ENCODE measurements at regions not wholly inside any gene's neighbourhood (a gene's known extent, or its start where the extent isn't known, plus 50 kb on each side); places are given as distances from the start of the nearest gene placed in this dataset.
A peak's percentile ranks its signal among the peaks of the same experiment; 100 is the strongest.

DNA sequence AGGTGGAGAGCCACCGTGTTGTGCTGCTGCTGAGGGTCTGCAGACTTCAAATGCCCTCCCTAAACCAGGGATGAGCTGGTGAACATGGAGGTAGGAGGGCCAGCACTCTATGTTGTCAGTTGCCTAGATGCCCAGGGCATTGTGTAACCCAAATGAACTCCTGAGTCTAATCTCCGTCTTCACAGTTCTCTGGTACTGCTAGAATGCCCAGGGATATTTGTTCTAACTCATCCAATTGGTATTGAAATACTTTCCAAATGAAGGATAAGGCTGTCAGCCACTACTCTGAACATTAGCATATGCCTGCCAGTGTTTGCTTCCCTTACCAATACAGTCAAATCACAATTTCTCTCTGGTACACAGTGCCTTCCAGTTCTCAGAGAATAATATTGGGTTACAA, 492.6 kb downstream of the SLC4A3 start:
- DNase-seq (ENCODE audit: low spot score), result no peak

DNA sequence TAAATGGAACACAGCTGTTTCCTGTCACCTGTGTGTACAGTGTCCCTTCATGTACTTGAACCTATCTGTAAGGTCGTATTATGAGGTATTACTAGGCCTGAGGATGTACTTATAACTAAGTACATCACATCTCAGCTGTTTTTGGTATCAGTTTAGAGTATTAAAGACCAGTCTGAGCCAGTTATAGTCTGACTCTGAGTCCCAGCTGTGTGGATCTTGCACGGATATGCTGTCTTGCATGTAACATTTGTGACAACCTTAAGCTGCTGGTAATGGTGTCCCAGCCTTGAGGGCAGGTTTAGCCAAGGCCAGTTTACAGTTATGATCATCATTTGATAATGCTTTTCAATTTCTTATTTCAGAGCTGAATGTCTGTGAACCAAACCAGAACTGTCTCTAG, 496.3 kb downstream of the SLC4A3 start:
- no peak for DNase-seq (ENCODE audit: low spot score)

- DNase-seq (ENCODE audit: low spot score), result no peak
Measured at GRCh38 chr2:220125551-220125950, 498.1 kb downstream of the SLC4A3 start.

GRCh38 chr2:220127311-220127710, 499.9 kb downstream of the SLC4A3 start:
- no peak for DNase-seq (ENCODE audit: low spot score)

GRCh38 chr2:220127876-220128275, 500.4 kb downstream of the SLC4A3 start:
- DNase-seq (ENCODE audit: low spot score), result peak; percentile 29

DNA sequence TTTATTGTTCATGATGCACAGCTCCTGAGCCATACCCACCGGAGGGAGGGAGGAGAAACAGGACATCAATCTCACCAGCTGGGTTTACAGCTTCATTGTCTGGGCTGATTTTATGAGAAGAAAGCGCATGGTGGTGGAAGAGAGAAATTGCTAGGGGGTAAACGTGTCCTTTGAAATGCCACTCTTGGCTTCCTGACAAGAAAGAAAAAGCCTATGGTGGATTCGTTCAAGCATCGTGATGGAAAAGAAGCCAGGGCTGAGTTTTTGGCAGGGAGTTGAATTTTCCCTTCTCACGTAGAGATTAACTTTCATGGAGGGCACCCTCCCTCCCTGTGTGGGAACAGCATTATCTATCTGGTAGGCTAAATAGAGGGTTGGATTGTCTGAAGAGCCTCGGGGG, 502.0 kb downstream of the SLC4A3 start:
- peak; percentile 28 for DNase-seq (ENCODE audit: low spot score)

- DNase-seq (ENCODE audit: low spot score), result no peak
Measured at GRCh38 chr2:220134756-220135534, 507.5 kb downstream of the SLC4A3 start.

DNA sequence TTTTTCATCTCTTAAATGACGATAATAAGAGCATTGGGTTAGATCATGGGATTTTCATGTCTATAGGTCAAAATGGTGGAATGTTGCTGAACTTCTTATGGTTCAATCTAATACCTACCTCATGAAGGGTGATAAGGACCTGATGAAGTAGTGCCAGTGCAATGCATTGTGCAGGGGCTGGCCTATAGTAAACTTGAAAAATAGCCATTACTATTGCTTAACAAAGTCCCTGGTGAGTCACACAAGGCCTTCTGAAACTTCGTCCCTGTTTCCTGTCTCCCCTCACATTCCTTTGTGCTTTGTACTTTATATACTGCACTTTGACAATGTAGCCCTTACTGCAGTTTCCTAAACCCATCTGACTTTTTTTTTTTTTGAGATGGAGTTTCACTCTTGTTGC, 515.9 kb downstream of the SLC4A3 start:
- DNase-seq (ENCODE audit: low spot score), result peak; percentile 35

DNA sequence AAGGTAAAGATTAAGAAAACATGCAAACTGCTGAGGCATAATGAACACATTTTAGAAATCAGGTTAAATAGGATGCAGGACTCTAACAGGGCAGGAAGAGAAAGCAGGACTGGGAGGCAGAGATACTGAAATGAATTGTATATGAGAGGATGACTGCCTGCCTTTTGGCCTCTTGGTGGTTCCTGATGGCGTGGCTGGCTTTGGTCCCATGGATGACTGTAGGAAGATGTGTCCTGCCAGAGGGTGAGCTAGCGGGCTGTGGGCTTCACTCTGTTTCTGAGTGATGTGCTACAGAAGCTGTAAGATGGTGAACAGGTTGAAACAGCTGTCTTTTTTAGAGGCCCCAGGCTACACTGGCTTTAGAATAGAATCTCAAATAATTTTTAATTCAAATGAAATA, 517.0 kb downstream of the SLC4A3 start:
- DNase-seq (ENCODE audit: low spot score), result no peak

GRCh38 chr2:220147161-220148038, 520.0 kb downstream of the SLC4A3 start:
- no peak for DNase-seq (ENCODE audit: low spot score)

DNA sequence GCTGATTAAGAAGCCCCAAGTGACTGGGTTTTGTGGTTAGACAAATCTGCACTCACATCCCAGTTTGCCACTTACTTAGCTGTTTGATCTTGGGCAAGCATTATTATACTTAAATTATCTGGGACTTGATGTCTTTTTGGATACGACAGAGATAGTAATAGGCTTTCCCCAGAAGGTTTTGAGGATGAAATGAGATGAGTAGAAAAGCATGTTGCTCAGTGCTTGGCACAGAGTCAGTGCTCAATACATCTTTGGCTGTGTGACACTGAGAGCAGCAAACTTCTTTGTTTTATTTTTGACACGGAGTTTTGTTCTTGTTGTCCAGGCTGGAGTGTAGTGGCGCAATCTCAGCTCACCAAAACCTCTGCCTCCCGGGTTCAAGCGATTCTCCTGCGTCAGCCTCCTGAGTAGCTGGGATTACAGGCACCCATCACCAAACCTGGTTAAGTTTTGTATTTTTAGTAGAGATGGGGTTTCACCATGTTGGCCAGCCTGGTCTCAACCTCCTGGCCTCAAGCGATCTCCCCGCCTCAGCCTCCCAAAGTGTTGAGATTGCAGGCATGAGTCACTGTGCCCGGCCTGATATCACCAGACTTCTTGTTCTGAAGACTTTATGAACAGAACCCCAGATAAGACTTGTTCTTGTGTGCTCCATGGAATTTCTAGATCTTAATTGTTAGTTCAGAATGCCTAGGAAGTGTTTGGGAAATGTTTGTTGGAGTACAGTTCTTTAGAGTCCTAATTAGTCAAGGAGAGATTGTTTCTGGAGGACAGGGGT, 521.2 kb downstream of the SLC4A3 start:
- no peak for DNase-seq (ENCODE audit: low spot score)

DNA sequence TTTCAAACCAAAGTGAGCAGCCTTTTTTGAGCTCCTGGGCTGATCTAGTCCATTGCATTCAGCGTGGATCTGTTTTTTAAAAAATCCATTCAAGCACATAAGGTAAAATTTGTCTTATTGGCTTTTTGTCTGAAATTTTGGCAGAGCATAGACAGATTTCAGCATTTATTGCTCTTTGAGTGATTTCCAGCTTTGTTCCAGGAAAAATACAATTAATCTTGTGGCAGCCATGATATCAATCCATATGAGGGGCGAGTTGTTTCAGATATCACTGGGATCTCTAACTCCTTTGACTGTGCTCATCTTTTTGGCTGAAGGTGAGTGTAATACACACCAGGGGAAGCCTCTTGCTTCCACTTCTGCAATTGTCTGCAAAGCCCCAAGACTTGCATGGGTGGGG, 523.9 kb downstream of the SLC4A3 start:
- DNase-seq (ENCODE audit: low spot score), result no peak

DNA sequence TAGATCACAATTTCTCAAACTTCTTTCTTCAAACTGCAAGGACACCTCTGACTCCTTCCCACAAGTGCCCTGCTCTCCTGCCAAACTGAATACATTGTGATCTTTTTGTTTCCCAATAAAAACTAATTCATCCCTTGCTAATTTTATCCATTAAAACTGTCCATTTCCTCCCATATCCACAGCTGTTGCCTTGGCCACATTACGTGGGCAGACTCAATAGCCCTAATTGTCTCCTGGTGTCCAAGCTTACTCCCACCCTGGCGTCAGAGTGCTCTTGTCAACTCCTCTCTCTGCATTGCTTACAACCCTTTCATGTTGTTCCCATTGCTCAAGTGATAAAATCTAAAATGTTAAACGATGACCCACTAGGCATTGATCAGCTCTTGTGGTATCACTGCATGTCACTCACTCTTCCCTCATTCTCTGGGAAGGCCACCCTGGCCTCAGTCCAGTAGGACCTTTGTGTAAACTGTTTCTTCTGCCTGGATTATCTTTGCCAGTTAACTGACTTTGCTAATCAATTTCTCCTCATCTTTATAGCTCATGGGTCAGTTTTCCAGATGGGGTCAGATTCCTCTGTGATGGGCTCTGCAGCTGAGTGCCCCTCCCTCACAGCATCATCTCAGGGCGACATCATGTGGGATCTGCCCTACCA, 525.0 kb downstream of the SLC4A3 start:
- peak; percentile 40 for DNase-seq (ENCODE audit: low spot score)

- no peak for DNase-seq (ENCODE audit: low spot score)
Measured at GRCh38 chr2:220153118-220153517, 525.7 kb downstream of the SLC4A3 start.

- no peak for DNase-seq (ENCODE audit: low spot score)
Measured at GRCh38 chr2:220154304-220154703, 526.9 kb downstream of the SLC4A3 start.

DNA sequence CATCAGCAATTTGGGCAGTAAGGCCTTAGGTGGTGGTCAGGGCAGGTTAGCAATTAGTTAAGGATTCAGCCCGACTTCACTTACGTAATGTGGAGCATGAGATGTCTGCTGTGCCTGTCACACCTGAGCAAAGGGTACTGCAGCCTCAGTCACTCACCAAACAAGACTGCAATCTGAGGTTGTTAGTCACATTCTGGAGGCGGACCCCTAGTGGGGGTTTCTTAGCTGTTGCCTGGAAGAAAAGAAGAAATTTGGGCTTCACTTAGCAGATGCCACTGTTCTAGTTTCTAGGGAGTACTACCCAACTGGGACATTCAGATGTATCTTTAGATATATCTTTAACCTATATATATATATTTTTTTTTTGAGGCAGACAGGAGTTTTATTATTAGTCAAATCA, 529.9 kb downstream of the SLC4A3 start:
- DNase-seq (ENCODE audit: low spot score), result no peak

GRCh38 chr2:220159738-220160137, 532.3 kb downstream of the SLC4A3 start:
- DNase-seq (ENCODE audit: low spot score), result no peak

- DNase-seq (ENCODE audit: low spot score), result no peak
Measured at GRCh38 chr2:220162320-220162719, 534.9 kb downstream of the SLC4A3 start.

- DNase-seq (ENCODE audit: low spot score), result no peak
Measured at GRCh38 chr2:220163486-220163885, 536.1 kb downstream of the SLC4A3 start.

DNA sequence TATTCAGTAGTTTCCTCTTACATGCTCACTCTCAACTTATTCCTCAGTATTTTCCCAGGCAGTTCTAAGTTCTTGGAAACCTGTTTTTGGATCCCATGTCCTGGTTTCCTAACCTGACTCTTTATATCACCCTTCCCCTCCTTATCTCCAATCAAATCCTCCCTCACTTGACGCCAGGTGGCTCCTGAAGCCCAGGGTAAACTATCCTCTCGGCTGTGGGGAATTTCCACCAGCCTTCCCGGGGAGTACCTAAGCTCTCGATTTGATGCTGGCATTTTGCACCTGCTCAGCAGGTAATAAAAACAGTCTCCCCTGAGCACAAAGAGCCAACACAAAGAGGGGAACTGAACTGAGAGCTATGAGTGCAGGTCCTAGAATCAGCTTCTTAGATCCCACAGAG, 538.0 kb downstream of the SLC4A3 start:
- DNase-seq (ENCODE audit: low spot score), result no peak

GRCh38 chr2:220166616-220167015, 539.2 kb downstream of the SLC4A3 start:
- DNase-seq (ENCODE audit: low spot score), result no peak

- DNase-seq (ENCODE audit: low spot score), result no peak
Measured at GRCh38 chr2:220167956-220168355, 540.5 kb downstream of the SLC4A3 start.

Measured in COLO829 (cell line).